Retinal pigment epithelial cell (primary cell): ENCODE measurements at regions not wholly inside any gene's neighbourhood (a gene's known extent, or its start where the extent isn't known, plus 50 kb on each side); places are given as distances from the start of the nearest gene placed in this dataset.
"Not testable (repeated sequence)": the region's sequence is repeated elsewhere in the genome, so short reads cannot be mapped to it uniquely, and the experiment has no call there.

Source experiments
- DNase-seq: peaks from one replicate; pipeline ENCODE4 v3.0.0-alpha.2; 2010; ENCODE audit warnings: low read depth
- H3K4me3 ChIP-seq: 2 replicates; pipeline ENCODE4 v1.5.1; 2011; ENCODE audit warnings: mild to moderate bottlenecking, low read length, control low read depth, moderate library complexity
- CTCF ChIP-seq: conservative IDR thresholded peaks from 2 replicates; pipeline ENCODE4 v1.5.1; 2011; ENCODE audit warnings: low read depth, low read length, control low read depth, inconsistent platforms

GRCh38 chr1:105427543-105427942 is 1628.9 kb upstream of the PRMT6 start:
- TF ChIP-seq CTCF, result no peak
- no peak overlapping the region for H3K4me3 ChIP-seq
- DNase-seq, result no peak

- no peak for TF ChIP-seq CTCF
- DNase-seq, result no peak
- H3K4me3 ChIP-seq, result no peak overlapping the region
Observed at GRCh38 chr1:105436589-105437259, 1619.8 kb upstream of the PRMT6 start.

GRCh38 chr1:105437847-105438246 is 1618.6 kb upstream of the PRMT6 start:
- no peak for DNase-seq
- H3K4me3 ChIP-seq, result no peak overlapping the region
- TF ChIP-seq CTCF, result no peak

- H3K4me3 ChIP-seq, result no peak overlapping the region
- DNase-seq, result peak; percentile 0
- TF ChIP-seq CTCF, result no peak
Observed at GRCh38 chr1:105442901-105443300, 1613.6 kb upstream of the PRMT6 start.

GRCh38 chr1:105459759-105460158 is 1596.7 kb upstream of the PRMT6 start:
- no peak for DNase-seq
- TF ChIP-seq CTCF, result no peak
- no peak overlapping the region for H3K4me3 ChIP-seq

GRCh38 chr1:105462308-105462707 is 1594.2 kb upstream of the PRMT6 start:
- TF ChIP-seq CTCF, result no peak
- no peak overlapping the region for H3K4me3 ChIP-seq
- DNase-seq, result no peak

GRCh38 chr1:105467549-105467948 is 1588.9 kb upstream of the PRMT6 start:
- no peak overlapping the region for H3K4me3 ChIP-seq
- DNase-seq, result no peak
- TF ChIP-seq CTCF, result no peak

GRCh38 chr1:105470541-105470940 is 1585.9 kb upstream of the PRMT6 start:
- H3K4me3 ChIP-seq, DNase-seq: not testable (repeated sequence)
